Hepatocyte (in vitro differentiated cells): ENCODE measurements at regions not wholly inside any gene's neighbourhood (a gene's known extent, or its start where the extent isn't known, plus 50 kb on each side); places are given as distances from the start of the nearest gene placed in this dataset.

Source experiments
- CTCF ChIP-seq: fragments of 200-600 bp; sonication (generic); IDR thresholded peaks from 2 replicates; pipeline ENCODE4 v1.5.1; 2016; ENCODE audit warnings: antibody characterized with exemption, mild to moderate bottlenecking; ENCODE audit not compliant: poor library complexity
- EZH2 ChIP-seq: fragments of 200-600 bp; sonication (generic); IDR thresholded peaks from 2 replicates; pipeline ENCODE4 v1.6.1; 2016; ENCODE audit warnings: antibody characterized with exemption, mild to moderate bottlenecking, borderline replicate concordance
- EZH2phosphoT487 ChIP-seq: fragments of 200-600 bp; sonication (generic); IDR thresholded peaks from one replicate; pipeline ENCODE4 v1.6.1; 2018; ENCODE audit warnings: antibody characterized with exemption, mild to moderate bottlenecking, low read depth, moderate library complexity; ENCODE audit not compliant: unreplicated experiment, severe bottlenecking

- TF ChIP-seq CTCF: no peak
- no peak for TF ChIP-seq EZH2phosphoT487
- TF ChIP-seq EZH2: no peak
Observed at GRCh38 chr11:113564527-113565130, 89.4 kb upstream of the DRD2 start.
